HG02852 (cell line): ENCODE measurements at regions not wholly inside any gene's neighbourhood (a gene's known extent, or its start where the extent isn't known, plus 50 kb on each side); places are given as distances from the start of the nearest gene placed in this dataset.
A peak's percentile ranks its signal among the peaks of the same experiment; 100 is the strongest.

Source experiments
- ATAC-seq: cut with Tn5 transposase; IDR thresholded peaks from one replicate; pipeline ENCODE4 v1.9.1; 2021; ENCODE audit warnings: mild to moderate bottlenecking, moderate library complexity; ENCODE audit not compliant: unreplicated experiment

GRCh38 chr5:74054641-74055421, 428.8 kb downstream of the ARHGEF28 start:
- no peak for ATAC-seq

GRCh38 chr5:74054139-74054538, 428.1 kb downstream of the ARHGEF28 start:
- ATAC-seq = no peak

GRCh38 chr5:74052441-74053221, 426.6 kb downstream of the ARHGEF28 start:
- no peak for ATAC-seq

GRCh38 chr5:74051076-74051475, 425.1 kb downstream of the ARHGEF28 start:
- no peak for ATAC-seq

- ATAC-seq = no peak
Observed at GRCh38 chr5:74044936-74045335, 418.9 kb downstream of the ARHGEF28 start.

- no peak for ATAC-seq
Observed at GRCh38 chr5:74042959-74043358, 417.0 kb downstream of the ARHGEF28 start.

GRCh38 chr5:74042559-74042958, 416.6 kb downstream of the ARHGEF28 start:
- no peak for ATAC-seq

GRCh38 chr5:74041913-74042312, 415.9 kb downstream of the ARHGEF28 start:
- no peak for ATAC-seq

GRCh38 chr5:74040811-74041491, 415.0 kb downstream of the ARHGEF28 start:
- no peak for ATAC-seq

GRCh38 chr5:74040065-74040551, 414.1 kb downstream of the ARHGEF28 start:
- no peak for ATAC-seq

GRCh38 chr5:74037321-74037720, 411.3 kb downstream of the ARHGEF28 start:
- no peak for ATAC-seq

GRCh38 chr5:74035521-74035937, 409.5 kb downstream of the ARHGEF28 start:
- ATAC-seq = peak; percentile 84

- ATAC-seq = no peak
Observed at GRCh38 chr5:74034733-74035132, 408.7 kb downstream of the ARHGEF28 start.

GRCh38 chr5:74032617-74033016, 406.6 kb downstream of the ARHGEF28 start:
- no peak for ATAC-seq

GRCh38 chr5:74031536-74031935, 405.5 kb downstream of the ARHGEF28 start:
- no peak for ATAC-seq

- no peak for ATAC-seq
Observed at GRCh38 chr5:74030821-74031220, 404.8 kb downstream of the ARHGEF28 start.

- ATAC-seq = no peak
Observed at GRCh38 chr5:74030371-74030770, 404.4 kb downstream of the ARHGEF28 start.

GRCh38 chr5:74028976-74029375, 403.0 kb downstream of the ARHGEF28 start:
- ATAC-seq = no peak

GRCh38 chr5:74028406-74028805, 402.4 kb downstream of the ARHGEF28 start:
- no peak for ATAC-seq

GRCh38 chr5:74027732-74028338, 401.8 kb downstream of the ARHGEF28 start:
- ATAC-seq = no peak

GRCh38 chr5:74026310-74026709, 400.3 kb downstream of the ARHGEF28 start:
- ATAC-seq = no peak
